ENCODE measurements at regions not wholly inside any gene's neighbourhood (a gene's known extent, or its start where the extent isn't known, plus 50 kb on each side); places are given as distances from the start of the nearest gene placed in this dataset.
"Not testable (repeated sequence)": the region's sequence is repeated elsewhere in the genome, so short reads cannot be mapped to it uniquely, and the experiment has no call there.

DNA sequence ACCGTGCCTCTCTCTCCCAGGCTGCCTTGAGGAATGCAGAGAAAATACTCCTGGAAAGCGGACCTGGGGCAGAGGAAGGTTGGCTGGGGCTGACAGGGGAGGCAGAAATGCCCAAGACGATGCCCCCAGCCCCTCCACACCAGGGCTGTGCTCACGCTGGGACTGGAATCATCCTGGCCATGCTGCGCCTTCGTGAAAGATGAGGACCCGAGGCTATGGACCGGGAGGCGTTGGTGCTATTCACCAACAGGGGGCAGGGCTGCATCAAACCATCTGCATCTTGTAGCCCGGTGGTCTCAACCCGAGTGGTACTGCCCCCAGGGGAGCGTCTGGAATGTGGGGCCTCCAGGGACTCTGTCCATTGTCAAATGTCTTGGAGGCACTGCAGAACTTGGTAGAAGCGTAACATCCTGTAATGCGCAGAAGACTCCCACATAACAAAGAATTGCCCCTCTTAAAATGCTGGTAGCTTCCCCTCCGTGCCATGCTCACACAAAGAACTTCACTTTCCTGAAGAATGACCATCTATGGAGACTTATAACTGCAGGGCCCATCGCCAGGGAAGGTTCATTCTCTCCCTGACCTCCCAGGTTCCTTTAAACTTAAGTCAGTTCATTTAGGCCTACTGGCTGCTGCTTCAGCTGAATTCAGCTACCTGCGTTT is 251.2 kb downstream of the RRAGC start:
- no peak for DNase-seq

DNA sequence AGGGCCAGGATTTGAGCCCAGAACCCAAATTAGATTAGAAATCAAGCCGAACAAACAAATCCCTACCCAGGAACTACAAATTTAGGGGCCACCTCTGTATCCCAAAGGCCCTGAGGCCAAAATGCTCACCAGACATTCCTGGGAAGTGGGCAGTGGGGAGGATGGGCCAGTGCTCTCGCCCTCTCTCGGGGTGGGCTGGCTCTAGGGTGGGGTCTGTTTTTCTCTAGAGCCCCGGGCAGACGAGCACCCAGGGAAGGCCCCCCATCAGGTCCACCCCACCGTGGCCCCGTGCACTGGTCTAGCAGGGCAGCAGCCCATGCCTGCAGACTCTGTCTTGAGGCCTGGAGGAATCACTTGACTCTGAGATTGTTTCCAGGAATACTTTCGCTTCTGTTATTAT is 252.0 kb downstream of the RRAGC start:
- DNase-seq = no peak

DNA sequence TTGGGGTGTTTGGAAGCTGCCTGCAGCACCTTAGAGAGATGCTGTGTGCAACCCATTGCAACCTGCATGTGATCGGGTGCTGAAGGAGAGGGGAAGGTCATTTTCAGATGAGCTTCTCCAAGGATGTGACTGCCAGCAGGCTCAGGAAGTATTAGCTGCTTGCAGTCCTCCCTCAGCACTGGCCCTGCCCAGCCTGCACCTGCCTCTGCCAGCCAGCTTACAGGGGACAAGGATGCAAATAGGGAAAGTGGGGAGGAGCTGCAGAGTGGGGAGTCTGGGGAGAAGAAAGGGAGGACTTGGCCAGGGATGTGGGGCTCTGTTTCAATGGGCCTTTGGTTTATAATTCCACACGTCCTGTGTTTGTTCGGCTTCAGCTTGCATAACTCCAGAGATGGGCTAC is 254.5 kb downstream of the RRAGC start:
- no peak for DNase-seq

DNA sequence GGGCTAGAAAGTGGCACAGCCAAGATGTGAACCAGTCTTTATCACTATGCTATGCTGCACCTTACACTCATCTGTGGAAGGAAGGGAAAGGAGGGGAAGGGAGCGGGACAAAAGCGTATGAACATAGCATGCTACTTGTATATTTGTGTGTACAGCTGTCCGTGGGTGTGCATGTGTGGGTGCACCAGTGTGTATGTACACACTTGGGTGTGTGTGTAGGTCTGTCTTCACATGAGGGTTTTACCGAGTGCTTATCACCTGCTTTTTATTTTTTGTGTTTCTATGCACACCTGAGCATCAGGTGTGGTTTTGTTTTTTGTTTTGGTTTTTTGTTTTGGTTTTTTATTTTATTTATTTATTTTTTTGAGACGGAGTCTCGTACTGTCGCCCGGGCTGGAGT is 255.7 kb downstream of the RRAGC start:
- DNase-seq = no peak

DNA sequence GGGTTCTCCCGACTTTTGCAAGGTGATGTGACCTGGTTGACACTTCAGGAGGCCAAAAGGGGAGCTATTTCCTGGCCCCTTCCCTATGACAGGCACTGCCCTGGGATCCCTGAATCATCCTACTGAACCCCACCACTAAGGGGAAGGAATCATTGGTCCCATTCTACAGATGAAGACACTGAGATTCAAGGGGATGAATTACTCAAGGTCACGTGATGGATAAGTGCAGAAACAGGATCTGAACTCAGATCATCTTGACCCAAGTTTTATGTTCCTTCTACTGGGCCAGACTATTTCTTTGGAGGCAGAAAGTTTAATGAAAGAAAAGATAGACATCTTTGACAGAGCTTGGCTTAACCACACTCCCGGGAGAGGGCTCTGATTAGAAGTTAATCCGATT is 258.7 kb downstream of the RRAGC start:
- no peak for DNase-seq

DNA sequence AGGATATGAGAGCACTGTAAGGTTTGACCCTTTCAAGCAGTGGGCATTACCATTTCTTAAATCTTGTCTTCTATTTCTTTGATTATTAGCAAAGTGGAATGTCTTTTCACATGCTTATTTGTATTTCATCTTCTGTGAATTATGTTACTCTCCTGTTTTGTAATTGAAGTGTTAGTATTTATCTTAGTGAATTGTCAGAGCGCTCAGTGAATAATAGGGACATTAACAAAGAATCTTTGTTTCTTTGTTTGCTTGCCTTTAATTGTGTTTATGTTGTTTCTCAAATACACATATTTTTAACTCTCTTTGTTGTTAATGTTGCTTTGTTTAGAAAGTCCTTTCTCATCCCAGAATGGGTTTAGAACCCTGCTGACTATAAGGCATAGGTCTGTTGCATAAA is 259.3 kb downstream of the RRAGC start:
- DNase-seq = no peak

DNA sequence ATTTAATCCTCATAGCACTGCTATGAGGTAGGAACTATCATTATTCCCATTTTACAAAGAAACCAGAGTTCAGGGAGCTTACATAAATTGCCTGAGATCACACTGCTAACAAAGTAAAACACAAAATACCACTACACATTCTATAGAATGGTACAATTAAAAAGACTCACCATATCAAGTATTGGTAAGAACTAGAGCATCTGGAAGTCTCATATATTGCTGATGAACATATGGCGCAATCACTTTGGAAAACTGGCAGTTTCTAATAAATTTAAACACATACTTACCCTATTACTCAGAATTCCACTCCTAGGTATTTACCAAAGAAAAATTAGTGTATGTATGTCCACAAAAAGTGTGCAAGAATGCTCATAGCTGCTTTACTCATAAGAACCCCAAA is 261.5 kb downstream of the RRAGC start:
- DNase-seq = no peak

DNA sequence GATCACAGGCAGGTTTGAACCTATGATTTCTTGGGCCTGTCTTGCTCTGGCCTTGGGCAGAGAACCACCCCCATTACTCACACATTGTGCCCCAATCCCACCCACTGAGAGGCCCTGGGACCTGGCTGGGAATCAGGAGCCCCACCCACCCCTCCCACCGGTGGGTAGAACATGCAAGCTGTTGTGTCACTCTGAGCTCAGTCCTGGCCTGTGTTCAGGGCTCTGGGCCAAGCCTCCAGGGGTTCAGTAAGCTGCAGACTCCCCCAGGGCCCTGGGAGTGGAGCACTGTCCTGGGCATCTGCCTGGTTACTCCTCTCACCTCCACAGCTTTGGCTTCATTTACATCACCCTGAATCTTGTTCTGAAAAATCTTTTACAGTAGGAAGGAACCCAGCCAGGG is 270.5 kb downstream of the RRAGC start:
- no peak for DNase-seq

DNA sequence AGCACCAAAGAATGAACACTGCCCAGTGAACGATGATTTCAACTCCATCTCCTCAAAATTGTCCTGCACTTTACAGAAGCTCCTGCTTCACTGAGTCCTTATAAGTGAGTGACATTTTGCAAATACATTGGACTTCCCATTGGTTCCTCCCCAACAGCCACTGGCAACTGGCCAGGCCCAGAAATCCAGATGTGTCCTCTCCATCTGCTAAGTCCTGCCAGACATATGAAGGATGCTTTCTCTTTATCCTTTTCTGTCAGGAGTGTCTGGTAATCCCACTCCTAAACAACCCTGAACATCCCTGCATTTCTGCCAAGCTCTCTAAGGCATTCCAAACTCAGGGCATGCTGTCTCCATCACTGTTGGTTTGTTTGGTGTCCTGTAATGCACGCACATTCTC is 271.8 kb downstream of the RRAGC start:
- DNase-seq = no peak

DNA sequence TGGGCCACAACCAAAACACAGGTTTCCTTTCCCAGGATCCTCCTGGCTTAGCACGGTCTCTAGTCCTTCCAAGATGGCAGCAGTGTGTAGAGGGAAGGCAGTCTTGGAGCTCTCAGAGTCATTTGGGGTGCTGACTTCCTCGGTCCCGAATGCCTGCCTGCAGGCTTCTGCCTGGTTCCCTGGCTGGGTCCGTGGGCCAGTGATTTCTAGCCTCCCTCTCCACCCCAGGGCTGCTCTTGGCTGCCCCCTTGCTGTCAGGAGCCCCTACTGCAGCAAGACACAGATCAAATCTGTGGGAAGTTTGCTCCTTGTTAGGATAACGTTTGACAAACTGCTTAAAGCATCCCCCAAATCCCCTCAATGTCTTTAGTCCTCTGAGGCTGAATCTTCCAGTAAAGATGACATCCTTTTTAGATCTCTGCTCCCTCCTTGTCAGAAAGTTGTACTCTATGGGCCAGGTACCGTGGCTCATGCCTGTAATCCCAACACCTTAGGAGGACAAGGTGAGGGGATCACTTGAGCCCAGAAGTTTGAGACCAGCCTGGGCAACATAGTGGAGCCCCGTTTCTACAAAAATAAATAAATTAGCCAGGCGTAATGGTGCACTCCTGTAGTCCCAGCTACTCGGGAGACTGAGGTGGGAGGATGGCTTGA is 272.5 kb downstream of the RRAGC start:
- DNase-seq = peak; percentile 52

DNA sequence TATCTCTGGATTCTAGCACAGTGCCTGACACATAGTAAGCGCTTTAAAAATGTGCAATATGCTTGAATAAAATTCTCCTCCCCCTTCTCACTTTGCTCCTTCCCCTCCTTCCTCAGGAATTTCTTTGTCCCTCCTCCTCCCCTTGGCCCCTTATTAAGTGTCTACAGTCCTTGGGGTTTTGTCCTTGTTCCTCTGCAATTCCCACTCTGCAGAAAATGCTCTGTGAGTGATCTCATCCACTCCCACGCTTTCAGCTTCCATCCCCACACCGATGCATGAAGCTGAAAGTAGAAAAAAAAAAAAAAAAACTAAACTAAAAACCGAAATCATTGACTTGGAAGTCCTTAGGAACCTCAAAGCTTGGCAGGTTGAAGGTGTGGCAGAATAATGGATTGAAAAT is 273.6 kb downstream of the RRAGC start:
- no peak for DNase-seq

DNA sequence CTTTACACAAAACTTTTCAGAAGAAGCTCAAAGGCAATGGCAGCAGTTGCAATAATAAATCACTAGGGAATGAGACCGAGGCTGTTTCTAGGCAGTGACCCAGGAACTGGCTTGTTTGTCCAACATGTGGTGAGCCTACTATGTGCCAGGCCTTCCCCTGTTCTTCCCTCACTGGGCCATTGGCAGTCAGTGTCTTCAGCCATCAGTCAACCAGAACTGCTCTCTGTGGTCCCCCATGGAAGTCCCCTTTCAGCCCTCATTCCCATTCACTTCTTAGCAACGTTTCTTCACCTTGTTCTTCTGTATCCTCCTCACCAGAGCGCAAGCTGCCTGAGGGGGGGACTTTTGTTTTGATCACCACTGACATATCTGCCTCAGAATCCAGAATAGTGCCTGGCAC is 274.1 kb downstream of the RRAGC start:
- DNase-seq = no peak

DNA sequence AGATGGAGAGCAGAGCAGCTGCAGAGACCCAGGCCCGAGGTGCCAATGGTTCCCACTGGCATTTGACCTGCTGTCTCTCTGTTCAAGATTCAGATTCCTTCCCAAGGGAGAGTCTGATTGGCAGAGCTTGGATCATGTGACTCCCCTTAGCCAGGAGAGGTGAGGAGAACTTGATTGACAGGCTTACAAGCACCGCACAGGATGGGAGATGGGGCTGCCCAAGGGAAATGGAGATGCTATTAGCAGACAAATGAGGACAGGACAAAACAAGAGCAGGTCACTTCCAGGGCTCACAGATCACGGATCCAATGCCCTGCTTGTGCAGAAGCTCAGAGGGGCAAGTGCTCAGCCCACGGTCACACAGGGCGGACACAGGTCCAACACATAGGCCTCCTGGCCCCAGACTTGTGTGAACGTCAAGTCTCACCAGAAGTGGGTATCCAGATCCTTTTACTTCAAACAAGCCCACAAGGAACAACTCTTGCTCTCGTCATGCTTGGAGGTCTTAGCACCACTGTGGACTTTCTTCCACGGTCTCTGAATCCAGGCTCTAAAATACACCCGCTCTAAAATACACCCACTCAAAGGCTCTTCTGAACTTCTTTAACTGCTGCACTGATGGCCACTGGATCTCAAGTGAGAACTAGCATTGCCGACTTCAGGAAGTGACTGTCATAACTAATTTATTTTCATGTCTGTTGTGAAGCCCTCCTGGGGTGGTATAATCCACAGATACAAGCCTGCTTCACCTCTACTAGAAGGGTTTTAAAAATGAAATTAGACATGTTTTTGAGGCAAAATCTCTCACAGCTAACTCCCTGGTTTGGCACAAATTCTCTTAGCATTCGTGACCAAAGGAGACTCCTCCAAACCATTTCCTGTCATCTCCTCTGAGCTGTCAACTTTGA is 274.9 kb downstream of the RRAGC start:
- DNase-seq = no peak

DNA sequence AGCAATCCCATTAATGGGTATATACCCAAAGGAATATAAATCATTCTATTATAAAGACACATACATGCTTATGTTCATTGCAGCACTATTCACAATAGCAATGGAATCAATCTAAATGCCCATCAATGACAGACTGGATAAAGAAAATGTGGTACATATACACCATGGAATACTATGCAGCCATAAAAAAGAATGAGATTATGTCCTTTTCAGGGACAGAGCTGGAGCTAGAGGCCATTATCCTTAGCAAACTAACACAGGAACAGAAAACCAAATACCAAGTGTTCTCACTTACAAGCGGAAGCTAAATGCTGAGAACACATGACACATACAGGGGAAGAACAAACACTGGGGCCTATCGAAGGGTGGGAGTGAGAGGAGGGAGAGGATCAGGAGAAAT is 276.3 kb downstream of the RRAGC start:
- not testable (repeated sequence) for DNase-seq

DNA sequence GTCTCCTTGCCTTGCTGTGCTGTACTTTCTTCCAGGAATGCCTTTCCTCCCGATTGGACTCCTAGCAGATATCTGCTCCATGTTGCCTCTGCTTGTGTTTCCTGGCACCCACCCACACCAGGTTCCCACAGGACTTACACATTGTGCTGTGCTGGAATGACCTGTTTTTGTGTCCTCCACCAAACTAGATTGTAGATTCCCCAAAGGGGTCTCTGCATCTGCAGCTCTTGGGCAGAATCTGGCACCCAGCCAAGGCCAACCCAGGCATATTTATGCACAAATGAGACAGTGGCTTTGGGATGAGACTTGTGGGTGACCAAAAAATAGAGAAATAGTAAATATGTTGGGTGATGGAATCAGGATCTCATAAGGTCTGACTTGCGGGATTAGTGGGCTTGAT is 278.2 kb downstream of the RRAGC start:
- DNase-seq = no peak

DNA sequence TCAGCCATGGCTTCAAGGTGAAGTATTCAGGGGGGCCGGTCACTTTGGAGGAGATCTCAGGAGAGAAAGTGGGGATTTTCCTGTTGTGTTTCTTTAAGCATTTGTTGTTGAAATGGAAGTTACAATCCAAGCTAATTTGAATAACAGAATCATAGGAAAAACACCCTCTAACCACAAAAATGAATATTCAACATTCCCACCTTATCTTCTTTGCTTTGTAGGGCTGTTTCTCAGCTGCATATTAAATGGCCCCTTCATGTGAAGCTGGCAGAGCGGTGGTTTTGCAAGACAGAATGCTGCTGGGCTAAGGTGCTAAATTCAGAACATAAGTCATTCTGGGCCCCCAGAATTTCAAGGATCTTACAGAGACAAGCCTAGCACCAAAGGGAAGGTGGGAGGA is 279.0 kb downstream of the RRAGC start:
- no peak for DNase-seq

DNA sequence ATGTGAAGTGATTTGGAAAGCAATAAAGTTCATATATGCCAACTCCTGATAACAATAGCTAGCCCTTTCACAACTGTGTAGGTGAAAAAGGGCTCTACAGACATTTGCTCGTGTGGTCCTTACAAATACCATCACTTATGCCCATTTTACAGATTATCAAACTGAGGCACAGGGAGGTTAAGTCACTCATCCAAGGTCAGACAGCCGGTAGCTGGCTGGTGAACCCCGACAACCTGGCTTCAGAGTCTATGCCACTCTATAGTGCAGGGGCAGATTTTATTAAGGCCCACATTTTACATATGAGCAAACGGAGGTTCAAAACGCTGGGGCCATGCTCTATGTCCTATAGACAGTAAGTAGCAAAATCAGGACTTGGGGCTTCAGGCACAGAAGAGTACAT is 280.5 kb downstream of the RRAGC start:
- no peak for DNase-seq

DNA sequence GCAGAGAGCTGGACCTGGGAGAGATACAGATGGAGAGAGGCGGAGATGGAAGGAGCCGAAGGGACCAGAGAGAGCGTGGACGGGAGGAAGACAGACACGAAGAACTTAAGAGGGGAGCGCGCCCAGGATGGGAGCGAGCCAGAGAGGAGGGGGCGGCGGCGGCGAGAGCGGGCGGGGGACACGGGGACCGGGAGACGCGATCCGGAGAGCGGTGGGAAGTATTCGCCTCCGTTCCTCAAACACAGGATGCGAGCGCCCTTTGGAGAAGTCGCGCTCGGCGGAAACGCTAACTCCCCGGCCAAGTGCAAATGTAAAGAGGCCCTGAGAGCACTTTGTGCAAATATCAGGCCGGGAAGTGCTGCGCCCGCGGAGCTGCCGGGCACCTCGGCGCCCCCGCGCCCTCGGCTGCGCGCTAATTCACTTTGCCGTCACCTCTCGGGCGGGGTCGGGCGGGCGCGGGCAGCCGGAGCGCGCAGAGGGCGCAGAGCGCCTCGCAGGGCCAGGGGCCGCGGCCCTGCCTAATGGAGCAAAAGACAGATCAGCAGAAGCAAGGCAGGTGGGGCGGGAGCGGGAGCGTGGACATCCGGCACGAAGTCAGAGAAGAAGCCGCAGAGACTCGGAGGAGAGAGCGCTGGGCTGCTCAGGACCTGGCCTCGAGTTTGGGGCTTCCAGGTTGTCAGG is 281.2 kb downstream of the RRAGC start:
- DNase-seq = no peak

DNA sequence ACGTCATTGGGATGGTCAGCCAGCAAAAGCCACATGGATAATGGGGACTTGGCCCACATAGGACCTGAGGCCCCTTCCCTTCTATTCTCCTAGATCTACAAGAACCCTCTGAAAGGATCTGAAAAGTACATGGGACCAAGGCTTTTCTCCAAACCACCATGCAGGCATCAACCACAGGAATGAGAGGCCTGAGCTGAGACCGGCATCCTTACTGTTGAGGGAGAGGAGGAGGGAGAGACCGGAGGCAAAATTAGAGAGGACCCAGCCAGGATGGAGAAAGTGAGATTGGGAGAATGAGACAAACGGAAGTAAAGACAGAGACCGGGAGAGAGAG is 281.7 kb downstream of the RRAGC start:
- DNase-seq = no peak

DNA sequence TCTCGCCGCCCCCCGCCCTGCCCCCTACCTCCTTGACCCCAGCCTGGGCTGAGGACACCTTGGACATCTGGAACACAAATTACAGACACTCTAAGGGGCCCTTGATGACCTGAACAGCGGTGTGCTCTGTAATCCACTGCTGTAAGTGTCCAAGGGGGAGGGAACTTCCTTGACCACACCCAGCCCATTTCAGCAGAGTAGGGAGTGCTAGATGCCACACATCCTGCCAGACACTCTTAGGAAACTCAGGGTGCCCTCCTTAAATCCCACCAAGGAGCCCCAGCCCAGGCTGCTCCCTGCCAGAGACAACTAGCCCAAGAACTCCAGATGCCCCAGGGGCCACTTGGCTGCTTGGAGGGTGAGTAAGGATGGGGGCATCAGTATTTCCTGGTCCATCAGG is 282.2 kb downstream of the RRAGC start:
- no peak for DNase-seq

DNA sequence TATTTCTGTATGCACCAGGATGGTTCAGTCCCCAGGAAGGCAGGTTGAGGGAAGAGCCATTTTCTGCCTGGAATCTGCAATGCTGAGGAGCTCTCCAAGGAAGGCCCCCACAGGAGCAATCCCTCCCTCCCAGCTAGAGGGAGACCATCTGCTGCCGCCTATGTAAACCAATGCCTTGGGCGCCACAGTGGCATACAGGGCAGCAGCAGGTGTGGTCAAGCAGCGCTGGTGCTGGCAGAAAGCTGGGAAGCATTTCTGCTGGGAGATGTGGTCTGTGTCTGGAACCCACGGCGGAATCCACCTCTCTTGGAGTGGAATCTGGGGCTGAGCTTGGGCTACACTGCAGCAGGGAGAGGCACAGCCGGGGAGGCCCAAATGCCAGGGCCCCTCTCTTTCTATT is 283.3 kb downstream of the RRAGC start:
- DNase-seq = no peak

DNA sequence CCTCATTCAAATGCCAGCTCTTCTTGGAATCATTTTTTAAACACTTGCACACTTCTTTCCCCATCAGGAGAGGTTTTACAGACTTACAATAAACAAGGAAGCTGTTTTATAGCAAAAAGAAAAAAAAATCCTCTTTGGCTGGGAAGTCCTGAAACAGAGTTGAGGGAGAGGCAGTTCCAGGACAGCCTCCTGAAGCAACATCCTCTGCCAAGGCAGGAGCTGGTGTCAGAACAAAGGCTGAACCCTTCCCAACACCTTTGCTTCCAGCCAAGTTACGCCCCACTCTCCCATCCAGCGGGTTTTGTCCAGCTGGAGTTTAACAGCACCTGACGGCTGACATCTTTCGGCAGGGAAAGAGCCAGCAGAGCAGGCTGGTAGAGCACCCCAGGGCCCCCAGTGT is 287.8 kb downstream of the RRAGC start:
- DNase-seq = no peak

DNA sequence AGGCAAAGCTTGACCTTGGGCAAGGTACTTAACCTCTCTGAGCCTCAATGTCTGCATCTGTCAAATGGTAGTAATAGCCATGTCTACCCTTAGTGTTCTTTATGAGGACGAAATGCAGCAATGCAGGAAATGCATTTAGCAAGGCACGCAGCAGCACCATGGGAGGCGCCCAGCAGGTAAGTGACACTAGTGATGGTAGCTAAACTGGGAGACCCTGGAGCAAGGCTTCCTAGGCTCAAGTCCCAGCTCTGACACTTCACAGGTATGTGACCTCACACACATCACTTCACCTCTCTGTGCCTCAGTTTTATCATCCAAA is 289.0 kb downstream of the RRAGC start:
- DNase-seq = no peak
